Pons (tissue), 1 donor: ENCODE measurements at regions not wholly inside any gene's neighbourhood (a gene's known extent, or its start where the extent isn't known, plus 50 kb on each side); places are given as distances from the start of the nearest gene placed in this dataset.
A peak's percentile ranks its signal among the peaks of the same experiment; 100 is the strongest.

Experiments
- DNase-seq: peaks from one replicate; pipeline ENCODE4 v3.0.0-alpha.2; 2016; ENCODE audit warnings: low spot score

DNA sequence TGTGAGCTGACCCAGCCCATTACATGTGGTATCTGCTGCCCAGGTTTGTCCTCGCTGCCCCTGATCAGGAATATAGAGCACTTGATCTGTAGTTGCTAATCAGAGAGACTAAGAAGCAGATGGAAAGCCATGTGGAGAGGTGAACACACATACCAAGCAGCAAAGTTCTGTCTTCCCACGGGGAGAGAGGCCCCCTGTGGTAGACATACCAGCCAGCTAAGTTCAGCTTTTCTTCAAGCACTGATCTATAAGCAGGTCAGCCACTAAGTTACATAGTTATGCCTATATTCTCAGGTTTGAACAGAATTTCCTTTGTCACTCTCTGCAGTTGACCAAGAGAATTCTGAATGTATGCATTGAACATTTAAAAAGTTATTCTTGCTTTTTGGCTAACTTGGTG lies 76.4 kb downstream of the DDX3Y start:
- DNase-seq = no peak

GRCh38 chrY:12982249-12982829 lies 77.7 kb downstream of the DDX3Y start:
- no peak for DNase-seq

- DNase-seq = no peak
Observed at GRCh38 chrY:12984637-12985344, 80.1 kb downstream of the DDX3Y start.

DNA sequence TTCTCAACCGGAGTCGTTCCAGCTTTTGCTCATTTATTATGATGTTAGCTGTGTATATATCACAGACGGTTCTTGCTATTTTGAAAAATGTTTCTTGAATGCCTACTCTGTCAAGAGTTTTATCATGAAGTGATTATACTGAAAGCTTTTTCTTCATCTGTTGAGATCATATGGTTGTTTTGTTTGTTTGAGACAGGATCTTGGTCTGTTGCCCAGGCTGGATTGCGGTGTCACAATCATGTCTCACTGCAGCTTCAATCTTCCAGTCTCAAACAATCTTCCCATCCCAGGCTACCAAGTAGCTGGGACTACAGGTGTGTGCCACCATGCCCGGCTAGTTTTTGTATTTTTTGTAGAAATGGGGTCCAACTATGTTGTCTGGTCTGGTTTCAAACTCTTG lies 112.8 kb downstream of the DDX3Y start:
- peak; percentile 19 for DNase-seq

DNA sequence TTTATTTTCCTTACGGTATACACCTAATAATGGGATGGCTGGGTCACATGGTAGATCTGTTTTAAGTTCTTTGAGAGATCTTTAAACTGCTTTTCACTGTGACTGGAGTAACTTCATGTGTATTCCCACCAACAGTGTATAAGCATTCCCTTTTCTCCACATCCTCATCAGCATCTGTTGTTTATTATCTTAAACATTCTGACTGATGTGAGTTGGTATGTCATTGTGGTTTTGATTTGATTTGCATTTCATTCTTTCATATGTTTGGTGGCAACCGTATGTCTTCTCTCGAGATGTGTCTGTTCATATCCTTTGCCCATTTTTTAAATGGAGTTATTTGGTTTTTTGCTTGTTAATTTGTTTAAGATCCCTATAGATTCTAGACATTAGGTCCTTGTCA lies 114.8 kb downstream of the DDX3Y start:
- DNase-seq = no peak

DNA sequence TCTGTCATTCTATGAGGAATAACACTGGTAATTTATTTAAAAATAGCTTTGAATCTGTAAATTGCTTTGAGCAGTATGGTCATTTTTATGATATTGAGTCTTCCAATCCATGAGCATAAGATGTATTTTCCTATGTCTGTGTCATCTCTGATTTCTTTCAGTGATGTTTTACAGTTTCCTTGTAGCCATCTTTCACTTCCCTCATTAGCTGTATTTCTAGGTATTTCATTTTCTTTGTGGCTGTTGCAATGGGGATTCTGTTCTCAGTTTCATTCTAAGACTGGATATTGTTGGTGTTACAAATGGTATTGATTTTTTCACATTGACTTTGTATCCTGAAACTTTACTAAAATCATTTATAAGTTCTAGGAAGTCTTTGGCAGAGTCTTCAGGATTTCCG lies 116.2 kb downstream of the DDX3Y start:
- DNase-seq = no peak

DNA sequence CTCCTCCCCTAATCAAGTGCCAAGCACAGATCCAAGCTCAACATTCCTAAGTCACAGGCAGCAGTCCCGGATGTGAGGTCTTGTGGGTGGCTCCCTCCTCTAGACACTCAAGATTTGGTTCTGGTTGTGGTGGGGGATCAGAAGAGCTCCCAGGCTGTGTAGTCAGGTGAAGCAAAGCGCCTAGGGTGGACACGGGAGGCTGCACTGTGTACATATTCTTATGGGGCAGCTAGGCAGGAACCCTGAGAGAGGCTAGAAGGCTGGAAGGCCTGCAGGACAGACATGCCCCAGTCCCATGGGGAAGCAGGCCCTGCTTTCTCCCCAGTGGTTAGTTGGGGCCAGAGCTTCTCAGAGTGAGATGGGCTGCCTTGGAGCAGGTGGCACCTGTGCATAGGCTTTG lies 118.9 kb downstream of the DDX3Y start:
- DNase-seq = no peak

DNA sequence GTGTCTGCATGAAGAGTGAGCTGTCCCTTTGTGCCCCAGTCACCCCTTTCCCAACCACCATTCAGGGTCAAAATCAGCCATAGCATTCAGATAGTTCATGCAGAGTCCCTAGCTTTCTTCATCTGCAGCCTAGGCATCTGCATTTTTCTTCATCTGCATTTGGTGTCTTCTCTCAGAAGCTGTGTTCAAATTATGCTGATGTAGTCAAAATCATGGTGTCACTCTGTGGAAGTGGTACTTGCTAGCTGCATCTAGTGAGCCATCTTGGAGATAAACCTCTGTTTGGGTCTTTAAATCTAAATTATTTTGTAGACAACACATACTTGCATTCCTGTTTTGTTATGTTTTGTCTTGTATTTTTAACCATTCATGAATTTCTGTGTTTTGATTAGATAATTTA lies 119.8 kb downstream of the DDX3Y start:
- no peak for DNase-seq

- DNase-seq = no peak
Observed at GRCh38 chrY:13026906-13027305, 122.2 kb downstream of the DDX3Y start.

- no peak for DNase-seq
Observed at GRCh38 chrY:13040232-13040631, 135.6 kb downstream of the DDX3Y start.

- DNase-seq = no peak
Observed at GRCh38 chrY:13053501-13053900, 148.8 kb downstream of the DDX3Y start.

DNA sequence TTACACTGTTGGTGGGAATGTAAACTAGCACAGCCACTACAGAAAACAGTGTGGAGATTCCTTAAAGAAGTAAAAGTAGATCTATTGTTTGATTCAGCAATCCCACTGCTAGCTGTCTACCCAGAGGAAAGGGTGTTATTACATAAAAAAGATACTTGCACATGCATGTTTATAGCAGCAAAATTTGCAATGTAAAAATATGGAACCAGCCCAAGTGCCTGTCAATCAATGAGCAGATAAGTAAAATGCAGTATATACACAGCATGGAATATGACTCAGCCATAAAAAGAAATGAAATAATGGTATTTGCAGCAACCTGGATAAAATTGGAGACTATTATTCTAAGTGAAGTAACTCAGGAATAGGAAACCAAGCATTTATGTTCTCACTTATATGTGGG lies 161.7 kb downstream of the DDX3Y start:
- no peak for DNase-seq

- no peak for DNase-seq
Observed at GRCh38 chrY:13068696-13069095, 164.0 kb downstream of the DDX3Y start.

DNA sequence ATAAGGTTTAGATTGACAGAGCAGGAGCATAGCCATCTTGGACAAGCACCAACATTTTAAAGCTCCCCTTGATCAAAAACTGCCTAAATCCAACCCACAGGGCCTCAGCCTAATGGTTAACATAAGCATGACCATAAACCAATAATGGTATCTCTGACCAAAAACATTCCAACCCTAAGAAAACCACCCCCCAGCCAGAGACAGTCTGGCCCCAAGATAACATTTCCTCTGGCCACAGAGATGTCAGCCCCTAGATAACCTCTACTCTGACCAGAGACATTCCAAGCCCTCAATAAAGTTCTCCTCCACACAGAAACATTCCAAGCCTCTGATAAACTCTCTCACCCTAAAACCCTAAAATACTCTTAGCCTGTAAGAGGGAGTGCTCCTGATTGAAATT lies 164.4 kb downstream of the DDX3Y start:
- DNase-seq = no peak

- no peak for DNase-seq
Observed at GRCh38 chrY:13082748-13083147, 178.1 kb downstream of the DDX3Y start.

DNA sequence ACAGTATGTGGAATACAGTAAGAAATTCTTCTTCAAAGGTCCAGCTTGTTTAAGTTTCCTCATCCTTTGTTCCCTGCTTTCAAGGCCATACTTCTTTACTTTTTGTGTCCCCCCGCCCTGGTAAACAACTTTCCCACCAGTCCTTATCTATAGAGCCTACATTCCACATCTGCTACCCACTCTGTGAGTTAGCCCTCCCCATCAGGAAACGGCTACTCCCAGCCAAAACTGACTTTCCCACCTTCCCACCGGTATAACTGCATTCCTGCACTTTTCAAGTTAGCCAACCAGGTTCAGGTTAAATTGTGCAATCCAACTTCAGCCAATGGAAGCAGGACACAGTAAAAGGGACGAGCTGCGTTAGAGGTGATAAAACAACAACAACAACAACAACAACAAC lies 186.9 kb downstream of the DDX3Y start:
- no peak for DNase-seq

- DNase-seq = no peak
Observed at GRCh38 chrY:13092986-13093385, 188.3 kb downstream of the DDX3Y start.

GRCh38 chrY:13093461-13093860 lies 188.8 kb downstream of the DDX3Y start:
- DNase-seq = no peak

GRCh38 chrY:13094411-13094810 lies 189.7 kb downstream of the DDX3Y start:
- no peak for DNase-seq

GRCh38 chrY:13094904-13095600 lies 190.4 kb downstream of the DDX3Y start:
- no peak for DNase-seq

DNA sequence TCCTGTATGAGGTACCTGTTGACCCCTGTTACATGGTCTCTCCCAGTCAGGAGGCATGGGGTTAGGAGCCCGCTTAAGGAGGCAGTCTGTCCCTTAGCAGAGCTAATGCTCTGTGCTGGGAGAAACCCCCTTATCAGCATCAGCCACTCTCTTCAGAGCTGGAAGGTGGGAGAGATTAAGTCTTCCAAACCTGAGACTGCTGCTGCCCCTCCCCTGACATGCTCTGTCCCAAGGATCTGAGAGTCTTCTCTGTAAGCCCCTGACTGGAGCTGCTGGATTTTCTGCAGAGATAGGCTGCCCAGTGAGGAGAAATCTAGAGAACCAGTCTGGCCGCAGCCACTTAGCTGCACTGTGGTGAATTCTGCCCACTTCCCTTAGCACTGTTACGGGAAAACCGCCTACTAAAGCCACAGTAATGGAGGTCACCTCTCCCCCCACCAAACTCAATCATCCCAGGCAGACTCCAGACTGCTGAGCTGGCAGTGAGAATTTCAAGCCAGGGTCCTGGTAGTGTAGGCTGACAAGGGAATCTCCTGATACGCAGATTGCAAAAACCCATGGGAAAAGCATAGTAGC lies 222.3 kb downstream of the DDX3Y start:
- DNase-seq = no peak

DNA sequence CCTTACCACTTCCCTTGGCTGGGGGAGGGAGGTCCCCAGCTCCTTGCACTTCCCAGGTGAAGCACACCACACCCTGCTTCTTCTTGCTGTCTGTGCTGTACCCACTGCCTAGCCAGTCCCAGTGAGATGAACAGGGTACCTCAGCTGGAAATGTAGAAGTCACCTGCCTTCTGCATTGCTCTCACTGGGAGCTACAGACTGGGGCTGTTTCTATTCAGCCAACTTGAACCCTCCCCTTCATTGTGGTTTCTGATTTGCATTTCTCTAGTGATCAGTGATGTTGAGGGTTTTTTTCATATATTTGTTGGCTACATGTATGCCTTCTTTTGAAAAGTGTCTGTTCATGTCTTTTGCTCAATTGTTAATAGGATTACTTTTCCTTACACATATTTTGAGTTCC lies 222.8 kb downstream of the DDX3Y start:
- no peak for DNase-seq

DNA sequence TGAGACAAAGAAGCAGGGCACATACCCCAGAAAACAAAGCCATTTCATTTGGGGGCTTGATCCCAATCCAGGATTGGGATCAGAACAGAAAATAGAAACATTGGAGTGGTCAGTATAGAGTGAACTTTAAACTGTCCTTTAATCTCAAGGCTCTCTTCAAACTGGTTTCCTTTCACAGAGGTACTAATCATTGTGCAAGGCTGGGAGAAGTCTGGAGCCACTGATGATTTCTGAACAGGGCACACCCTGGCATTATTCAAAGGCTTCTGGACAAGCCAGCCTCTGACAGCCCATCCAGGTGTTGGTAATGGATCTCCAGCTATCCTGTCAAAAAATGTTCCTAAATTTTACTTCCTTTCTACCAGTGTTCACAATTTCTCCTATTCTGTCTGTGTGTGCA lies 244.5 kb downstream of the DDX3Y start:
- DNase-seq = no peak
